Esophagus muscularis mucosa (tissue), 4 donors: ENCODE measurements at regions not wholly inside any gene's neighbourhood (a gene's known extent, or its start where the extent isn't known, plus 50 kb on each side); places are given as distances from the start of the nearest gene placed in this dataset.

Experiments used
- EP300 ChIP-seq: sonication (generic); formaldehyde crosslinking; IDR thresholded peaks from one replicate; pipeline ENCODE4 v1.6.1; 2017; ENCODE audit warnings: antibody characterized with exemption
- POLR2A ChIP-seq: fragments of 450-650 bp; IDR thresholded peaks from one replicate; pipeline ENCODE4 v1.6.1; 2017; ENCODE audit warnings: antibody characterized with exemption, moderate library complexity, mild to moderate bottlenecking, low read depth
- TF ChIP-seq, protein P1 (sequence below), 3 experiments: fragments of 200-600 bp in 2 of 3; fragments of 450-650 bp in 1 of 3; sonication (generic) in 2 of 3; IDR thresholded peaks; one replicate each; pipeline ENCODE4 v1.5.1; 2017 to 2019; ENCODE audit warnings: antibody characterized with exemption in 3 of 3, mild to moderate bottlenecking in 2 of 3, moderate library complexity in 1 of 3

DNA sequence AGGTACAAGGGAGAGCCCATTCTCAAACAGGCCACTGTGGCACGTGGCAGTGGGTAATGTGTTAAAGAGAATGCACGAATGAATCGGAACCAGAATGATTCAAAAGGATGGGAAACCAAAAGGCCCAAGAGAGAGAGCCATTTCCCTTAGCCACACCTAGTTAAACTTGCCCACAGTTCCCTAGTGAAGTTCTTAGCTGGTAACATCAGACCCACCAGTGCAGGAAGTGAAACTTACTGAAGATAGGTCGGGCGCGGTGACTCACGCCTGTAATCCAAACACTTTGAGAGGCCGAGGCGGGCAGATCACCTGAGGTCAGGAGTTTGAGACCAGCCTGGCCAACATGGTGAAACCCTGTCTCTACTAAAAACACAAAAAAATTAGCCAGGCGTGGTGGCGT, 97.1 kb downstream of the MEX3B start:
- TF ChIP-seq, protein P1, sequence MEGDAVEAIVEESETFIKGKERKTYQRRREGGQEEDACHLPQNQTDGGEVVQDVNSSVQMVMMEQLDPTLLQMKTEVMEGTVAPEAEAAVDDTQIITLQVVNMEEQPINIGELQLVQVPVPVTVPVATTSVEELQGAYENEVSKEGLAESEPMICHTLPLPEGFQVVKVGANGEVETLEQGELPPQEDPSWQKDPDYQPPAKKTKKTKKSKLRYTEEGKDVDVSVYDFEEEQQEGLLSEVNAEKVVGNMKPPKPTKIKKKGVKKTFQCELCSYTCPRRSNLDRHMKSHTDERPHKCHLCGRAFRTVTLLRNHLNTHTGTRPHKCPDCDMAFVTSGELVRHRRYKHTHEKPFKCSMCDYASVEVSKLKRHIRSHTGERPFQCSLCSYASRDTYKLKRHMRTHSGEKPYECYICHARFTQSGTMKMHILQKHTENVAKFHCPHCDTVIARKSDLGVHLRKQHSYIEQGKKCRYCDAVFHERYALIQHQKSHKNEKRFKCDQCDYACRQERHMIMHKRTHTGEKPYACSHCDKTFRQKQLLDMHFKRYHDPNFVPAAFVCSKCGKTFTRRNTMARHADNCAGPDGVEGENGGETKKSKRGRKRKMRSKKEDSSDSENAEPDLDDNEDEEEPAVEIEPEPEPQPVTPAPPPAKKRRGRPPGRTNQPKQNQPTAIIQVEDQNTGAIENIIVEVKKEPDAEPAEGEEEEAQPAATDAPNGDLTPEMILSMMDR (IDR thresholded peaks at IDR 0.05), result no peak
- TF ChIP-seq EP300, result no peak
- TF ChIP-seq POLR2A, result no peak
